ENCODE measurements at regions not wholly inside any gene's neighbourhood (a gene's known extent, or its start where the extent isn't known, plus 50 kb on each side); places are given as distances from the start of the nearest gene placed in this dataset.

DNA sequence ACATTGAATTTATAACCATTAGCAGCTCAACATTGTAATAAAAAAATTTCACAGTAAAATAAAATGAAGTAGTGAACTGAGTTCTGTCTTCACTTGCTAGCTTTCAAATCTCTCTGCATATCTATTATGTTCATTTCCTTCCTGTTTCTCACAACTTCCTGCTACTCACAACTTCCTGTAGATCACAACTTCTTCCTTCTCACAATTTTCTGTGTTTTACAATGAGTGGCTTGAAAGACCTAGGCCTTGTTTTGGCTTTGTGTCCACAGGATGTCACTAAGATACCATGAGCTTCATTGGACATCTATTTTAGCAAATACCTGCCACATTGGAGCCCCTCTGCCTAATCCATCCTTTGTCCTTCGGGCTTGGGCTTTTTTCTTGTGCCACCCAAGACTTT, 480.3 kb upstream of the ADAMTS16 start:
- Histone ChIP-seq H3K36me3 (no peaks in the 10 kb centered on the region), H3K9me3 (no peaks in the 10 kb centered on the region), H3K4me1 (replicated peaks) (no peaks in the 10 kb centered on the region), H3K27ac (no peak overlapping the region), H3K27me3 (replicated peaks; ENCODE audit: insufficient read depth) (no peaks in the 10 kb centered on the region), H3K4me3 (no peak overlapping the region)
- no peak for DNase-seq (ENCODE audit: low spot score)
- TF ChIP-seq, protein P1, sequence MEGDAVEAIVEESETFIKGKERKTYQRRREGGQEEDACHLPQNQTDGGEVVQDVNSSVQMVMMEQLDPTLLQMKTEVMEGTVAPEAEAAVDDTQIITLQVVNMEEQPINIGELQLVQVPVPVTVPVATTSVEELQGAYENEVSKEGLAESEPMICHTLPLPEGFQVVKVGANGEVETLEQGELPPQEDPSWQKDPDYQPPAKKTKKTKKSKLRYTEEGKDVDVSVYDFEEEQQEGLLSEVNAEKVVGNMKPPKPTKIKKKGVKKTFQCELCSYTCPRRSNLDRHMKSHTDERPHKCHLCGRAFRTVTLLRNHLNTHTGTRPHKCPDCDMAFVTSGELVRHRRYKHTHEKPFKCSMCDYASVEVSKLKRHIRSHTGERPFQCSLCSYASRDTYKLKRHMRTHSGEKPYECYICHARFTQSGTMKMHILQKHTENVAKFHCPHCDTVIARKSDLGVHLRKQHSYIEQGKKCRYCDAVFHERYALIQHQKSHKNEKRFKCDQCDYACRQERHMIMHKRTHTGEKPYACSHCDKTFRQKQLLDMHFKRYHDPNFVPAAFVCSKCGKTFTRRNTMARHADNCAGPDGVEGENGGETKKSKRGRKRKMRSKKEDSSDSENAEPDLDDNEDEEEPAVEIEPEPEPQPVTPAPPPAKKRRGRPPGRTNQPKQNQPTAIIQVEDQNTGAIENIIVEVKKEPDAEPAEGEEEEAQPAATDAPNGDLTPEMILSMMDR (IDR thresholded peaks at IDR 0.05), result no peak
- no peak for TF ChIP-seq POLR2AphosphoS5 (IDR thresholded peaks at IDR 0.05)
- TF ChIP-seq POLR2A (IDR thresholded peaks at IDR 0.05), result no peak
- intact Hi-C loops (cut with DNase I), result no loop called here
- 92% methylated on average over 1 of the region's 1 CpG for WGBS

DNA sequence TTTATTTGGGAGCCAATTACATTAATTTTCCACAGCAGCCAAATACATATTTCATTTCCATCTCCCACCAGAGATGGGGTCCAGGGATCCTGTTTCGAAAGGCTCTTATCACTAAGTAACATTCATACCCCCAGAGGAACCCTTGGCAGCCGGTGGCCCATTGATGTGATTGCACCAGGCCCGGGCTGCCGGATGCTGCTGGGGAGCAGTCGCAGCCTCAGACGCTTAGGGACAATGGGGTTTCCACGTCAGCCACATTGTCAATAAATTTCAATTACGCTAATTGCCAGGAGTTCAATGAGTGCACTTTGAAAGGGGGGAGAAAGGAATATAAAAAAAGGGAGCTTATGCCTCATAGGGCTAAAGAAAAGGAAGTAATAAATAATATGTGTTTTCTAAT, 478.8 kb upstream of the ADAMTS16 start:
- TF ChIP-seq, protein P1 (IDR thresholded peaks at IDR 0.05), result no peak
- TF ChIP-seq POLR2A (IDR thresholded peaks at IDR 0.05) (no peak), POLR2AphosphoS5 (IDR thresholded peaks at IDR 0.05) (no peak)
- no peaks in the 10 kb centered on the region for H3K9me3 ChIP-seq
- H3K4me3 ChIP-seq, result no peak overlapping the region
- H3K27me3 ChIP-seq (replicated peaks; ENCODE audit: insufficient read depth), result no peaks in the 10 kb centered on the region
- H3K27ac ChIP-seq, result no peak overlapping the region
- no peak for DNase-seq (ENCODE audit: low spot score)
- WGBS, result 77% methylated on average over 8 of the region's 8 CpGs
- H3K36me3 ChIP-seq, result no peaks in the 10 kb centered on the region
- H3K4me1 ChIP-seq (replicated peaks), result no peaks in the 10 kb centered on the region
- intact Hi-C loops (cut with DNase I), result no loop called here

GRCh38 chr5:4661836-4662235, 478.3 kb upstream of the ADAMTS16 start:
- no peak for TF ChIP-seq POLR2A (IDR thresholded peaks at IDR 0.05)
- TF ChIP-seq POLR2AphosphoS5 (IDR thresholded peaks at IDR 0.05), result no peak
- TF ChIP-seq, protein P1 (IDR thresholded peaks at IDR 0.05), result no peak
- H3K27me3 ChIP-seq (replicated peaks; ENCODE audit: insufficient read depth), result no peaks in the 10 kb centered on the region
- no peak for DNase-seq (ENCODE audit: low spot score)
- 78% methylated on average over 7 of the region's 7 CpGs for WGBS
- no peaks in the 10 kb centered on the region for H3K36me3 ChIP-seq
- H3K27ac ChIP-seq, result no peak overlapping the region
- no peak overlapping the region for H3K4me3 ChIP-seq
- intact Hi-C loops (cut with DNase I), result no loop called here
- H3K4me1 ChIP-seq (replicated peaks), result no peaks in the 10 kb centered on the region
- no peaks in the 10 kb centered on the region for H3K9me3 ChIP-seq

DNA sequence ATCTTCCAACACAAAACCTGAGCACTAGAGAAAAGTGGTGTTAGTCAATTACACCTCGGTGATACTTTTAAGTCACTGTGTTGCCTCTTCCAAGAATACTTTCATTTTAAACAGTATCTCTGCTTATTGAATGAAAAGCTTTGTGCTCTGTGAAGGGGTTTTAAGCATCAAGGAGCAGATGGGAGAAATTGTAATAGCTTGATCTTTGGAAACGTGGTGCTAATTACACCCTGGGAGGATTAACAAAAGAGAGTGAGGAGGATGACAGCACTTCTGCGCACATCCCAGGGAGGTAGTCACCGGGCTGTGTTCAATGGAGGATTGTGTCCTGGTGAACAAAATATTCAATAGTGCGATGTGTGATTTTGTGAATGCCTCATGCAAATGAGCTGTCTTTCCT, 477.4 kb upstream of the ADAMTS16 start:
- no peaks in the 10 kb centered on the region for H3K36me3 ChIP-seq
- 79% methylated on average over 5 of the region's 5 CpGs for WGBS
- H3K4me3 ChIP-seq, result no peak overlapping the region
- no peak overlapping the region for H3K27ac ChIP-seq
- H3K4me1 ChIP-seq (replicated peaks), result no peaks in the 10 kb centered on the region
- H3K9me3 ChIP-seq, result no peaks in the 10 kb centered on the region
- no peak for TF ChIP-seq POLR2AphosphoS5 (IDR thresholded peaks at IDR 0.05)
- TF ChIP-seq POLR2A (IDR thresholded peaks at IDR 0.05), result no peak
- TF ChIP-seq, protein P1 (IDR thresholded peaks at IDR 0.05), result no peak
- intact Hi-C loops (cut with DNase I), result no loop called here
- no peaks in the 10 kb centered on the region for H3K27me3 ChIP-seq (replicated peaks; ENCODE audit: insufficient read depth)
- DNase-seq (ENCODE audit: low spot score), result no peak

GRCh38 chr5:4665911-4666310, 474.2 kb upstream of the ADAMTS16 start:
- no peak overlapping the region for H3K27ac ChIP-seq
- H3K27me3 ChIP-seq (replicated peaks; ENCODE audit: insufficient read depth), result no peaks in the 10 kb centered on the region
- no peak for TF ChIP-seq POLR2A (IDR thresholded peaks at IDR 0.05)
- TF ChIP-seq, protein P1 (IDR thresholded peaks at IDR 0.05), result no peak
- TF ChIP-seq POLR2AphosphoS5 (IDR thresholded peaks at IDR 0.05), result no peak
- intact Hi-C loops (cut with DNase I), result no loop called here
- H3K4me3 ChIP-seq, result no peak overlapping the region
- no peaks in the 10 kb centered on the region for H3K36me3 ChIP-seq
- WGBS, result 87% methylated on average over 2 of the region's 2 CpGs
- H3K9me3 ChIP-seq, result no peaks in the 10 kb centered on the region
- no peak for DNase-seq (ENCODE audit: low spot score)
- no peaks in the 10 kb centered on the region for H3K4me1 ChIP-seq (replicated peaks)

All from prostate gland (tissue), 2 donors.